GM12864 (cell line): ENCODE measurements at regions not wholly inside any gene's neighbourhood (a gene's known extent, or its start where the extent isn't known, plus 50 kb on each side); places are given as distances from the start of the nearest gene placed in this dataset.

Source experiments
- DNase-seq: peaks from one replicate; pipeline ENCODE4 v3.0.0-alpha.2; 2011; ENCODE audit warnings: low read depth
- H3K4me3 ChIP-seq: 2 replicates; pipeline ENCODE4 v1.5.1; 2011; ENCODE audit warnings: mild to moderate bottlenecking, low read depth, low read length, control low read depth
- TF ChIP-seq, protein P1 (sequence below): IDR thresholded peaks from 2 replicates; pipeline ENCODE4 v1.5.1; 2011; ENCODE audit warnings: low read depth, mild to moderate bottlenecking, moderate library complexity, low read length, control low read depth, inconsistent platforms; ENCODE audit errors: missing control alignments

- TF ChIP-seq, protein P1, sequence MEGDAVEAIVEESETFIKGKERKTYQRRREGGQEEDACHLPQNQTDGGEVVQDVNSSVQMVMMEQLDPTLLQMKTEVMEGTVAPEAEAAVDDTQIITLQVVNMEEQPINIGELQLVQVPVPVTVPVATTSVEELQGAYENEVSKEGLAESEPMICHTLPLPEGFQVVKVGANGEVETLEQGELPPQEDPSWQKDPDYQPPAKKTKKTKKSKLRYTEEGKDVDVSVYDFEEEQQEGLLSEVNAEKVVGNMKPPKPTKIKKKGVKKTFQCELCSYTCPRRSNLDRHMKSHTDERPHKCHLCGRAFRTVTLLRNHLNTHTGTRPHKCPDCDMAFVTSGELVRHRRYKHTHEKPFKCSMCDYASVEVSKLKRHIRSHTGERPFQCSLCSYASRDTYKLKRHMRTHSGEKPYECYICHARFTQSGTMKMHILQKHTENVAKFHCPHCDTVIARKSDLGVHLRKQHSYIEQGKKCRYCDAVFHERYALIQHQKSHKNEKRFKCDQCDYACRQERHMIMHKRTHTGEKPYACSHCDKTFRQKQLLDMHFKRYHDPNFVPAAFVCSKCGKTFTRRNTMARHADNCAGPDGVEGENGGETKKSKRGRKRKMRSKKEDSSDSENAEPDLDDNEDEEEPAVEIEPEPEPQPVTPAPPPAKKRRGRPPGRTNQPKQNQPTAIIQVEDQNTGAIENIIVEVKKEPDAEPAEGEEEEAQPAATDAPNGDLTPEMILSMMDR, result no peak
- no peak overlapping the region for H3K4me3 ChIP-seq
- no peak for DNase-seq
Observed at GRCh38 chr1:228860911-228861831, 125.9 kb downstream of the RHOU start.

DNA sequence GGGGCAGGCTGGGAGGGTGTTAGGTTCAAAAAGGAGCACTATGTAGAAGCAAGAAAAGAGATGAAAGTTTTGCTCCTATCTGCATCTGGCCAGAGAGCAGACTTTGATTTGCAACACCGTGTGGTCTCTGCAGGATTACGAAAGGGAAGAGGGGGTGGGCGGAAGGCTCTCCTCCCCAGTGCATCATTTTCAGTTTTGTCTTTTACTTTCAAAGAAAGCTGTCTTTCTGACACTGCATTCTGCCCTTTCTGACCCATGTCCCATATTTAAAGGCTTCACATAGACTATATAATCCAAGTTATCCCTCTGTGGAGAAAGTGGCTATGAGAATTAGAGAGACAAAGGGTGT, 126.5 kb downstream of the RHOU start:
- no peak for DNase-seq
- H3K4me3 ChIP-seq, result no peak overlapping the region
- TF ChIP-seq, protein P1, result no peak

GRCh38 chr1:228862542-228863505, 127.5 kb downstream of the RHOU start:
- no peak for DNase-seq
- TF ChIP-seq, protein P1, result no peak
- no peak overlapping the region for H3K4me3 ChIP-seq

DNA sequence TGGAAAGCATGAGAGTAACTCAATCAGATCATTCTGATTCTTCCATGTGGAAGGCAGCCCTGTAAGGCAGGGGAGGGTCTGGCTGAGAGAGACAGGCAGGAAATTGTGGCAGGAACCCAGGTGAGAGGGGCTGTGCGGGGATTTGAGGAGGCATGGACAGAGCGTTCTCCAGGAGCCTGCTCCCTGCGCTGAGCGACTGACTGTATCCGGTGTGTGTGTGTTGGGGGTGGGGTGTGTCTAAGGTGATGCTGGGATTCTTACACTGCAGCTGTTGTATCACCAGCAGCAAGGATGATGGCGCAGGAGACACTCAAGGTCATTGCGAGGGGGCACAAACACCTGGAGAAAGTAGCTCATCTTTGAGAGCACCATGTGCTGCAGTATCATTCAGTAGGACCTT, 128.5 kb downstream of the RHOU start:
- H3K4me3 ChIP-seq, result no peak overlapping the region
- TF ChIP-seq, protein P1, result no peak
- no peak for DNase-seq

DNA sequence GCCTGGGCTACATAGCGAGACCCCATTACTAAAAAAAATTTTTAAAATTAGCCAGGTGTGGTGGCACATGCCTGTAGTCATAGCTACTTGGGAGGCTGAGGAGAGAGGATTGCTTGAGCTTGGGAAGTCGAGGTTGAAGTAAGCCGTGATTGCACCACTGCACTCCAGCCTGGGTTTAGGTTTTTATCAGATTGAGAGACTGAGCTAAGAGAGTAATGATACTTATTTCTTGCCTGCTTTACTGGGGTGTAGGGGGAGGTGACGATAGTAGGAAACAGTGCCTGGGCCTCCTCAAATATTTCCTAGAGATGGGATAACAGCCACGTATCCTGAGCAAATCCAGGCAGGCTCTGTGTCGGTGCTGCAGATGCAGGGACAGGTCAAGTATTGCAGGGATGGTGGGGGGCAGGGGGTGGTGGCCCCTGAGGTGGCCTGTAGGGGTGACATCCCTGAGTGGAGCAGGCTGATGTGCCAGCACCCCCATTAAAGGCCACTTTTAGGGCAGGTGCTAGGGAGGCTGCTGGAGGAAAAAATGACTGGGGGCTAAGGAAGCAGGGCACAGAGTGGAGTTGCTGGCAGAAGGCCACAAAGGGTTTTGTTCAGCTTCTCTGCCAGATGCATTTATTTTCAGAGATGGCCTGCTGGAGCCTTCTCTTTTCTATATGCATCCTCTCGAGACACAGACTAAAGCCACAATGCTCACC, 130.5 kb downstream of the RHOU start:
- TF ChIP-seq, protein P1, result no peak
- no peak for DNase-seq
- no peak overlapping the region for H3K4me3 ChIP-seq

- no peak overlapping the region for H3K4me3 ChIP-seq
- TF ChIP-seq, protein P1, result no peak
- DNase-seq, result no peak
Observed at GRCh38 chr1:228866468-228866867, 131.2 kb downstream of the RHOU start.
